HepG2 (cell line): ENCODE measurements at regions not wholly inside any gene's neighbourhood (a gene's known extent, or its start where the extent isn't known, plus 50 kb on each side); places are given as distances from the start of the nearest gene placed in this dataset.

Source experiments
- AFF4 ChIP-seq: sonication (generic); formaldehyde crosslinking; IDR thresholded peaks from 2 replicates; pipeline ENCODE4 v1.4.0; 2020; ENCODE audit warnings: missing genetic modification reagents
- KDM6A ChIP-seq: IDR thresholded peaks from 2 replicates; pipeline ENCODE4 v1.6.1; 2016; ENCODE audit warnings: low read depth
- MAZ ChIP-seq, 2 experiments: sonication (generic) in 1 of 2; formaldehyde crosslinking in 1 of 2; IDR thresholded peaks; 2 replicates each; pipeline versions ENCODE4 v1.5.0 to v1.6.1; 2012 to 2020; ENCODE audit warnings: low read depth in 2 of 2, mild to moderate bottlenecking in 2 of 2, borderline replicate concordance in 1 of 2, improper control_type of control experiment in 1 of 2, low read length in 1 of 2, missing genetic modification reagents in 1 of 2, moderate library complexity in 1 of 2
- STAT6 ChIP-seq: sonication (generic); formaldehyde crosslinking; IDR thresholded peaks from 2 replicates; pipeline ENCODE4 v1.4.0; 2020; ENCODE audit warnings: missing genetic modification reagents, mild to moderate bottlenecking, borderline replicate concordance
- ZNF451 ChIP-seq: sonication (generic); formaldehyde crosslinking; IDR thresholded peaks from 2 replicates; pipeline ENCODE4 v1.5.0; 2020; ENCODE audit warnings: mild to moderate bottlenecking, missing genetic modification reagents
- TF ChIP-seq, protein P1 (sequence below): sonication (generic); formaldehyde crosslinking; IDR thresholded peaks from 2 replicates; pipeline ENCODE4 v1.4.0; 2020; ENCODE audit warnings: mild to moderate bottlenecking, missing genetic modification reagents

- TF ChIP-seq, protein P1, sequence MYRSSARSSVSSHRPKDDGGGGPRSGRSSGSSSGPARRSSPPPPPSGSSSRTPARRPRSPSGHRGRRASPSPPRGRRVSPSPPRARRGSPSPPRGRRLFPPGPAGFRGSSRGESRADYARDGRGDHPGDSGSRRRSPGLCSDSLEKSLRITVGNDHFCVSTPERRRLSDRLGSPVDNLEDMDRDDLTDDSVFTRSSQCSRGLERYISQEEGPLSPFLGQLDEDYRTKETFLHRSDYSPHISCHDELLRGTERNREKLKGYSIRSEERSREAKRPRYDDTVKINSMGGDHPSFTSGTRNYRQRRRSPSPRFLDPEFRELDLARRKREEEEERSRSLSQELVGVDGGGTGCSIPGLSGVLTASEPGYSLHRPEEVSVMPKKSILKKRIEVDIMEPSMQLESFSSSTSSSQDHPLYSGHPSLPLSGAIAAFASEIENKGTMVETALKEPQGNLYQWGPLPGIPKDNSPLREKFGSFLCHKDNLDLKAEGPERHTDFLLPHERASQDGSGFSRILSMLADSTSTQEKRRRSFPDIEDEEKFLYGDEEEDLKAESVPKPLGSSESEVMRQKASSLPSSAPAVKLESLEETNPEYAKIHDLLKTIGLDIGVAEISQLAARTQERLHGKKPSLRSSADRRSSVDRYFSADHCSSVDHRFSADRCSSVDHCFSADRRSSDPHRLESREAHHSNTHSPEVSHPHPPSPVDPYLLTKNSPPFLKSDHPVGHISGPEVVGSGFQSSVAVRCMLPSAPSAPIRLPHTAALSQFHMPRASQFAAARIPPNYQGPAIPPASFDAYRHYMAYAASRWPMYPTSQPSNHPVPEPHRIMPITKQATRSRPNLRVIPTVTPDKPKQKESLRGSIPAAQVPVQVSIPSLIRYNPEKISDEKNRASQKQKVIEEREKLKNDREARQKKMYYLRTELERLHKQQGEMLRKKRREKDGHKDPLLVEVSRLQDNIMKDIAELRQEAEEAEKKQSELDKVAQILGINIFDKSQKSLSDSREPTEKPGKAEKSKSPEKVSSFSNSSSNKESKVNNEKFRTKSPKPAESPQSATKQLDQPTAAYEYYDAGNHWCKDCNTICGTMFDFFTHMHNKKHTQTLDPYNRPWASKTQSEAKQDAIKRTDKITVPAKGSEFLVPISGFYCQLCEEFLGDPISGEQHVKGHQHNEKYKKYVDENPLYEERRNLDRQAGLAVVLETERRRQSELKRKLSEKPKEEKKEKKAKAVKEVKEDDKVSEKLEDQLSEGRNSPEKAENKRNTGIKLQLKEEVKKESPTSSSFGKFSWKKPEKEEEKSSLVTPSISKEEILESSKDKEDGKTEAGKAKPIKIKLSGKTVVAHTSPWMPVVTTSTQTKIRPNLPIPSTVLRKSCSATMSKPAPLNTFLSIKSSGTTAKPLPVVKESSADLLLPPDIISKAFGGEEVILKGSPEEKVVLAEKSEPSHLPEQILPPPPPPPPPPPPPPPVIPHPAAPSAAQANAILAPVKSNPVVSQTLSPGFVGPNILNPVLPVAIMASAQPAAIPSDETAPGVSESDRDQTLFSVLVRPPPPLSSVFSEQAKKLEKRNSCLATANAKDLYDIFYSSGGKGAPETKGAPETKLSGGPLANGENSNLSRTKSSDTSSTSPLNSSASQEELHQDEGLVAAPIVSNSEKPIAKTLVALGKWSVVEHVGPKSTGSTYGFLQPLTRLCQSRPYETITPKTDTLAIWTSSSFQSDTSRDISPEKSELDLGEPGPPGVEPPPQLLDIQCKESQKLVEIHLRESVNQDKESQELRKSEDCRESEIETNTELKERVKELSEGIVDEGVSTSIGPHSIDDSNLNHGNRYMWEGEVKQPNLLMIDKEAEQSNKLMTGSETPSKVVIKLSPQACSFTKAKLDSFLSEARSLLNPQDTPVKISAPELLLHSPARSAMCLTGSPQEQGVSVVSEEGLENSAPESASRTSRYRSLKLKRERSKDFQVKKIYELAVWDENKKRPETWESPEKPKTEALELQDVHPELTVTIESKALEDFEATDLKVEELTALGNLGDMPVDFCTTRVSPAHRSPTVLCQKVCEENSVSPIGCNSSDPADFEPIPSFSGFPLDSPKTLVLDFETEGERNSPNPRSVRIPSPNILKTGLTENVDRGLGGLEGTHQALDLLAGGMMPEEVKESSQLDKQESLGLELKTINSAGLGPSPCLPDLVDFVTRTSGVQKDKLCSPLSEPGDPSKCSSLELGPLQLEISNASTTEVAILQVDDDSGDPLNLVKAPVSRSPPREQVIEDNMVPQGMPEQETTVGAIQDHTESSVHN = peak; percentile 77; the same call in 1 of the 2 replicates
- TF ChIP-seq STAT6 (CRISPR knock-in tag) = no peak
- no peak; the same call in 1 of the 2 replicates for TF ChIP-seq KDM6A (CRISPR knock-in tag)
- TF ChIP-seq ZNF451 (CRISPR knock-in tag) = no peak
- no peak for TF ChIP-seq MAZ (IDR thresholded peaks at IDR 0.05; ENCODE audit: borderline replicate concordance, low read depth, low read length)
- peak; percentile 90 for TF ChIP-seq MAZ (CRISPR knock-in tag; IDR thresholded peaks at IDR 0.05; ENCODE audit: low read depth)
- TF ChIP-seq AFF4 (CRISPR knock-in tag) = no peak
These were observed 198.7 kb upstream of the EEA1 start (continued) for GRCh38 chr12:93127582-93128331.
